Skeletal muscle cell (primary cell): ENCODE measurements at regions not wholly inside any gene's neighbourhood (a gene's known extent, or its start where the extent isn't known, plus 50 kb on each side); places are given as distances from the start of the nearest gene placed in this dataset.

Source experiments
- DNase-seq: peaks from one replicate; pipeline ENCODE4 v3.0.0-alpha.2; 2010; ENCODE audit warnings: low read depth
- H3K4me3 ChIP-seq: 2 replicates; pipeline ENCODE4 v1.5.1; 2011; ENCODE audit warnings: low read depth, mild to moderate bottlenecking, control low read depth, low read length, moderate library complexity

- H3K4me3 ChIP-seq: no peak overlapping the region
- no peak for DNase-seq
Observed at GRCh38 chr20:39133201-39133600, 171.1 kb downstream of the DHX35 start.

GRCh38 chr20:39132511-39132910, 170.4 kb downstream of the DHX35 start:
- DNase-seq: no peak
- H3K4me3 ChIP-seq: no peak overlapping the region

GRCh38 chr20:39132093-39132492, 169.9 kb downstream of the DHX35 start:
- no peak for DNase-seq
- H3K4me3 ChIP-seq: no peak overlapping the region

- no peak overlapping the region for H3K4me3 ChIP-seq
- no peak for DNase-seq
Observed at GRCh38 chr20:39130627-39131026, 168.5 kb downstream of the DHX35 start.

GRCh38 chr20:39129523-39129922, 167.4 kb downstream of the DHX35 start:
- no peak overlapping the region for H3K4me3 ChIP-seq
- no peak for DNase-seq

GRCh38 chr20:39124064-39124463, 161.9 kb downstream of the DHX35 start:
- DNase-seq: no peak
- no peak overlapping the region for H3K4me3 ChIP-seq

GRCh38 chr20:39123185-39123557, 161.0 kb downstream of the DHX35 start:
- no peak overlapping the region for H3K4me3 ChIP-seq
- no peak for DNase-seq

GRCh38 chr20:39117491-39117890, 155.3 kb downstream of the DHX35 start:
- no peak overlapping the region for H3K4me3 ChIP-seq
- no peak for DNase-seq

- DNase-seq: no peak
- no peak overlapping the region for H3K4me3 ChIP-seq
Observed at GRCh38 chr20:39116020-39116419, 153.9 kb downstream of the DHX35 start.

- H3K4me3 ChIP-seq: no peak overlapping the region
- DNase-seq: no peak
Observed at GRCh38 chr20:39112178-39112743, 150.1 kb downstream of the DHX35 start.

GRCh38 chr20:39111359-39112177, 149.4 kb downstream of the DHX35 start:
- H3K4me3 ChIP-seq: no peak overlapping the region
- no peak for DNase-seq

GRCh38 chr20:39110819-39111136, 148.6 kb downstream of the DHX35 start:
- no peak for DNase-seq
- no peak overlapping the region for H3K4me3 ChIP-seq

GRCh38 chr20:39109933-39110818, 148.0 kb downstream of the DHX35 start:
- DNase-seq: no peak
- H3K4me3 ChIP-seq: no peak overlapping the region

GRCh38 chr20:39108746-39109145, 146.6 kb downstream of the DHX35 start:
- H3K4me3 ChIP-seq: no peak overlapping the region
- DNase-seq: no peak

- no peak overlapping the region for H3K4me3 ChIP-seq
- DNase-seq: no peak
Observed at GRCh38 chr20:39107741-39108140, 145.6 kb downstream of the DHX35 start.

- H3K4me3 ChIP-seq: no peak overlapping the region
- DNase-seq: no peak
Observed at GRCh38 chr20:39106791-39107190, 144.6 kb downstream of the DHX35 start.

GRCh38 chr20:39105551-39105950, 143.4 kb downstream of the DHX35 start:
- no peak overlapping the region for H3K4me3 ChIP-seq
- no peak for DNase-seq

GRCh38 chr20:39103732-39104131, 141.6 kb downstream of the DHX35 start:
- no peak overlapping the region for H3K4me3 ChIP-seq
- no peak for DNase-seq

- H3K4me3 ChIP-seq: no peak overlapping the region
- no peak for DNase-seq
Observed at GRCh38 chr20:39103305-39103704, 141.2 kb downstream of the DHX35 start.

GRCh38 chr20:39101895-39102294, 139.8 kb downstream of the DHX35 start:
- no peak for DNase-seq
- H3K4me3 ChIP-seq: no peak overlapping the region
